ENCODE measurements at regions not wholly inside any gene's neighbourhood (a gene's known extent, or its start where the extent isn't known, plus 50 kb on each side); places are given as distances from the start of the nearest gene placed in this dataset.

DNA sequence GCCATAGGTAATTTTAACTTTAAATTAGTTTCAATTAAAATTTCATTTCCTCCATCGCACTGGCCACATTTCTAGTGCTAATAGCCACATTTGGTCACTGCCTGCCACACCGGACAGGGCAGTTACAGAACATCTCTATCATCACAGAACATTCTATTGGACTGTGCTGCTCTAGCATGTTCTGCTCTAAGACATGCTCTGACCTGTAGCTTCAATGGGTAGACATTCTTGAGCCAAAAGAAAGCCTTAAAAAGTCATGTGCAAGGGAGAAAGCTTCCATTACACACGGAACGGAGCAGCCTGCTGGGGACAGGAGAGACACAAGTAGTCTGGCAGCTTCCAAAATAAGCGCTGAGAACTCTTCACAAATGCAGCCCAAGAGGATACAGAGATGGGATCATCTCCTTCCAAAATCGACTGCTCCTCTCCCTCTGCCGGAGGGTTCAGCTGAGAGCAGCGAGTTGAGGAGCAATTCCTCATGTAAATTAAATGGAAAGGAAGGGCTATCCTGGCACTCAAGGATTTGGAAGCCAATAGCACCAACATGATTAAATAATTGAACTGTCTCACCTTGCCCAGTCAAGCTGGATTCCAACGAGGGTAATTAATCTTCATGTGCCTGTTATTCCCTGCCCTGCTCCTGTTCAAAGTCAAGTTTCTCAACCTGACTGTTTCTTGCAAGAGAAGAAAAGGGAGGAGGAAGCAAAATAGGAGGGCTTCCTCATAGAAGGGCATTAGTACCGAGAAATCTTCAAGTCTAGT lies 336.4 kb upstream of the NOCT start:
- TF ChIP-seq, protein P1, sequence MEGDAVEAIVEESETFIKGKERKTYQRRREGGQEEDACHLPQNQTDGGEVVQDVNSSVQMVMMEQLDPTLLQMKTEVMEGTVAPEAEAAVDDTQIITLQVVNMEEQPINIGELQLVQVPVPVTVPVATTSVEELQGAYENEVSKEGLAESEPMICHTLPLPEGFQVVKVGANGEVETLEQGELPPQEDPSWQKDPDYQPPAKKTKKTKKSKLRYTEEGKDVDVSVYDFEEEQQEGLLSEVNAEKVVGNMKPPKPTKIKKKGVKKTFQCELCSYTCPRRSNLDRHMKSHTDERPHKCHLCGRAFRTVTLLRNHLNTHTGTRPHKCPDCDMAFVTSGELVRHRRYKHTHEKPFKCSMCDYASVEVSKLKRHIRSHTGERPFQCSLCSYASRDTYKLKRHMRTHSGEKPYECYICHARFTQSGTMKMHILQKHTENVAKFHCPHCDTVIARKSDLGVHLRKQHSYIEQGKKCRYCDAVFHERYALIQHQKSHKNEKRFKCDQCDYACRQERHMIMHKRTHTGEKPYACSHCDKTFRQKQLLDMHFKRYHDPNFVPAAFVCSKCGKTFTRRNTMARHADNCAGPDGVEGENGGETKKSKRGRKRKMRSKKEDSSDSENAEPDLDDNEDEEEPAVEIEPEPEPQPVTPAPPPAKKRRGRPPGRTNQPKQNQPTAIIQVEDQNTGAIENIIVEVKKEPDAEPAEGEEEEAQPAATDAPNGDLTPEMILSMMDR (IDR thresholded peaks at IDR 0.05; ENCODE audit: low read depth, low read length) = no peak
- no peak overlapping the region for H3K4me3 ChIP-seq (ENCODE audit: low read depth, low read length)

DNA sequence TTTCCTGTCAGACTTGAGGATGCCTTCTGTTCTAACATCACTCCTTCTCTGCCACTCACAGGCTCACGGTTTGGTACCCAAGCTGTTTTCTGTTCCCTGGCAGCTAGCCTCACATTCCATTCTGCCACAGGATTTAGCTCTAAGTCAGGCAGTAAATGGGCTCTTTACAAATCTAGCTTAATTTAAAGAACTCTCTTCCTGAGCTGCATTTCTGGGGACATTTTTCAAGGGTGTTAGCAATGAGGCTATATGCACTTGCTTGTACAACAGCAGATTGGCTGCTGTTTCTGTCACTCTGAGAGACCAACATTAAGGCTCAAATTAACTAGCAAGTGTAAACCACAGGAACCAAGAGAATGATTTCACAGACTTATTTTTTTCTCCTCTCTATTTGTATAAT lies 337.8 kb upstream of the NOCT start:
- TF ChIP-seq, protein P1 (IDR thresholded peaks at IDR 0.05; ENCODE audit: low read depth, low read length) = no peak
- H3K4me3 ChIP-seq (ENCODE audit: low read depth, low read length) = no peak overlapping the region

DNA sequence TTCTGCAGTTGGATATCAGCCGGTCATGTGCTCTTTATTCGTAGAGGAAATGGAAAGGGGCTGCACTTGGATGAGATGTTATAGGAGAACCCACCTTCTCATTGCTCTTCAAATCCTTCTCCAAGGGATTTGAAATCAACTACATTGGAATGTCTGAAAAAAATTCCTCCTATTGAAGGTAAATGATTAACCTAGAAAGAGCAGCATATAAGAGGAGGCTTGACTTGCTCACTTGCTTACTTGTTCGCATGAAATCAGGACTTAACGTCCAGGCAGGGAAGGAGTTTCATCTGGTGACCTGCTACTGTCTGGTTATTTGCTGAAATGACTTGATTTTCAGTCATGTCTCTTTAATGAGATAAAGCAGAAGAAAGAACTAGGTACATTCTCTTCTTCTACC lies 338.4 kb upstream of the NOCT start:
- TF ChIP-seq, protein P1 (IDR thresholded peaks at IDR 0.05; ENCODE audit: low read depth, low read length) = no peak

DNA sequence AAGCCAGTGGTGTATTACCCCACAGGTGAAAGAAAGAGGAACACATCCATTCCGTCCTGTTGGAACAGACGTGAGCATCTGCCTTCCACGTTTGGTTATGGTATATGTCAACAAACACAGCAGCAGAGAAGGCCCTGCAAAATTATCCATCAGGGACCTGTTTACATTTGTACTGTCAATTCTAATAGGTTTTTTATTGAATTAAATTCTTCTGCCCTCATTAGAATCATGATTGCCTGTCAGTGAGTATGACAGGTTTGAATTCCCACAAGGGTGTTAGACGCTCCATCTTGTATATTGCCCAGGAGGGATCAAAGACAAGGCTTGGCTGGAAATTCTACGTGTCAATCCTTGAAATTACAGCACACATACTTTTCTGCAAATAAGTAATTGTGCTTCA lies 339.9 kb upstream of the NOCT start:
- H3K4me3 ChIP-seq (ENCODE audit: low read depth, low read length) = no peak overlapping the region
- TF ChIP-seq, protein P1 (IDR thresholded peaks at IDR 0.05; ENCODE audit: low read depth, low read length) = no peak

More for the DNA sequence above, 338.4 kb upstream of the NOCT start:
- H3K4me3 ChIP-seq (ENCODE audit: low read depth, low read length) = no peak overlapping the region

DNA sequence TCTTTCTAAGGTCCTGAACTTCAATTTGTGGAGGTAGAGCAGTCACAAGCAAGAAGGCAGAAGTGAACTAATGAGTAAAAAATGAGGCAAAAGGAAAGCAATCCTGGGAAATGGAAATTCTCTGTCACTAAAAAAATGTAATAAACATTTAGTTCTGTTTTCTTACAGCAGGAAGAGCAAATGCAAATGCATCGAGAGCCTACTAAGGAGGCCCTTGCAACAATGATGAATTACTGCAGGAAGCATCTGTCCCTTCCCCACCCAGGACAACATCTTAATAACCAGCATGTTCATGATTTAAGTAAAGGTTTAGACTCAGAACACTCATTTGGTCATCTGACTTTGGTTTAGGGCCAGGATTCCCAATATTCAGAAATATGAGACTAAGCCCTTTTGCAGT lies 341.4 kb upstream of the NOCT start:
- H3K4me3 ChIP-seq (ENCODE audit: low read depth, low read length) = no peak overlapping the region
- TF ChIP-seq, protein P1 (IDR thresholded peaks at IDR 0.05; ENCODE audit: low read depth, low read length) = no peak

DNA sequence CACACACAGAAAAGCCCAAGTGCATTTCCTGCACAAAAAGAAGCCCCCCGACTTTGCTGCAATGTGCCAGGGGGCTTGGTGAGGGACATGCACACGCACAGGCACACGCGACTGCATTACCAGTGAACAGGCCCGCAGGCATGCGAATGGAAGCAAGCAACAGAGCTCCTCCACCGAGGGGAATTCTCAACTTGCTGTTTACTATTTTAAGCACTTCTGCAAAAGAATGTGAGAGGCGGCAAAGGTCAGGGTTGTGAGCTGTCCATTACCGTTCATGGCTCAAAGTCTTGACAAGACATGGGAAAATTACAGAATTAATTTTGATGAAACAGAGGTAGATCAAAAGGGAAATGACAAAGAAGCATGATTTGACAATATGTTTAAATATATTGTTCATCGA lies 342.5 kb upstream of the NOCT start:
- TF ChIP-seq, protein P1 (IDR thresholded peaks at IDR 0.05; ENCODE audit: low read depth, low read length) = no peak
- H3K4me3 ChIP-seq (ENCODE audit: low read depth, low read length) = no peak overlapping the region

DNA sequence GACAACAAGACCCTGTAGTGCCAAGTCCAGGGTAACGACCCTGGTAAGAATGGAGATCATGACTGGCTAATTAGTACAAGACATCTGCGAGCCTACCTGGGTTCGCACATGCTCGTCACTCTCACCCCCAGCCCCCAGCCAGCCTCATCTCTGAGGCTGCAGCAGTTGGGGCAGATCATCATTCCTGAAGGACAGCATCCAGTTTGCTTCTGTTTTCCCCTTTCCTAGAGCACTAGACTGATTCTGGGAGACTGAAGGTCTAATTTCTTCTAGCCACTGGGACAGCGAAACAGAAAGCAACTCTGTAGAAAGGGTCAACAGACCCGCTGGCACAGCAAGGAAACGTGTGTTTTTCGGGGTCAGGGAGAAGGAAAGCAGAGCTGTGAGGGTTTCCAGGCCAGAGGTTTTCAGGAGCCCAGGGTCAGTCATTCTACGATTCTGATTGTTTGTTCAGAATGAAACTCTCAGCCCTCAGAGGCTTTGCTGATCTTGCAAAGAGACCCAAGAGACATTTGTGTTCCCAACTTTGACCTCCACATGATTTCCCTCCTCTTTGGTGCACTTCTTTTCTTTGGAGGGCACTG lies 343.1 kb upstream of the NOCT start:
- no peak overlapping the region for H3K4me3 ChIP-seq (ENCODE audit: low read depth, low read length)

More for the DNA sequence above, 343.1 kb upstream of the NOCT start:
- TF ChIP-seq, protein P1 (IDR thresholded peaks at IDR 0.05; ENCODE audit: low read depth, low read length) = no peak
